Activated CD4-positive, alpha-beta T cell treated with anti-CD3 and anti-CD28 coated beads, Interleukin-2, Interleukin-6, amounts not matched to agents 100 ng/mL and 50 ng/mL, durations not matched to agents 16 hours and 8 hours (primary cell): ENCODE measurements at regions not wholly inside any gene's neighbourhood (a gene's known extent, or its start where the extent isn't known, plus 50 kb on each side); places are given as distances from the start of the nearest gene placed in this dataset.

ENCODE experiments used
- DNase-seq: peaks from one replicate; pipeline ENCODE4 v3.0.0-alpha.2; 2020

DNA sequence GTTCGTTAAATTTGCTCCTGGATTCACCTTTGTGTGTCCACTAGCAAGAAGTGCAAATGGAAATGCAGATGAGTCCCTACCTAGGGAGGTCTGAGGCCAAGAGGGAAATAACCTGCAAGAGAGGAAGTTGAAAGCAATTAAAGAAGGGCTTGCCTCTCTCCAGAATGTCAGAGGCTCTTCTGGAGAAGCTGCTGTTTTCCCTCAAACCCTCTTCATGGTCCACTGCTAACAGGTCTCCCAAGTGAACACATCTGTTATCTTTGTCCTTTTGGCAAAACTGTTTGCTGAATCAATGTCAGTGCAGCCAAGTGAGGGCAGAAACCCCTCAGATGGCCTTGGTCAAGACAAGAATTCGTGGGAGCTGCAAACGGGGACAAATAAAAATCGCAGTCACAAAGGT is 177.3 kb upstream of the PLXNA2 start:
- no peak for DNase-seq

DNA sequence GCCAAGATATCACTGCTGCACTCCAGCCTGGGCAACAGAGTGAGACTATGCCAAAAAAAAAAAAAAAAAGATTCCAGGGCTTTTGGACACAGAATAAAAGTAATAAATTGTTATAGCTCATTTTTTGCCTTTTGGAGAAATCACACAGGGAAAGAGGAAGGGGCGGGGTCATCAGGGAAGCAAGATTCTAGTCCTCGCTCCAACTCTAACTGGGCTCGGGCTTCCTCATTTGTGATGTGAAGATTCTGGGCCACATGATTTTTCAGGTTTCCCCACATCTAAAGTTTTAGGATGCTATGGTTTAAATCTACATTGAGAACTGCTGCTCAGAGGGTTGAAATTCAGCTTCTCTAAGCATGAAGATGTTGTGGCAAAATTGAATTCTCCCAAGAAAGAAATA is 179.3 kb upstream of the PLXNA2 start:
- no peak for DNase-seq

DNA sequence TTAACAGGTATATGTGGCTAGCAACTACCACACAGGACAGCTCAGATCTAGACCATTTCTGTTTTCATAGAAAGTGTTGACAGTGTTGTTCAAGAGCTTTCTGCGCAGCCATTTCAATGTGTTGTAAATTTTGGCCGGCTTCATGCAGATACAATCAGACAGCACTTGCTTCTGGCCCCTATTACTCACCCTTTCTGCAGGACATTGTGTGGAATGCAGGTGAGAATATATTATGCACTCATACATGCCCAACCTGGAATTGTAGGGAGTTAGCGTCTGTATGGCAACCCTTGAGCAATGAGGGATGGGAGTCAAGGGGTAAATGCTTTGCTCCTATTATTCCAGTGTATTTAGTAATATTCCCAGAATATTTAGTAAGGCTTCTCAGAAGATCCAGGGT is 180.9 kb upstream of the PLXNA2 start:
- DNase-seq = no peak

DNA sequence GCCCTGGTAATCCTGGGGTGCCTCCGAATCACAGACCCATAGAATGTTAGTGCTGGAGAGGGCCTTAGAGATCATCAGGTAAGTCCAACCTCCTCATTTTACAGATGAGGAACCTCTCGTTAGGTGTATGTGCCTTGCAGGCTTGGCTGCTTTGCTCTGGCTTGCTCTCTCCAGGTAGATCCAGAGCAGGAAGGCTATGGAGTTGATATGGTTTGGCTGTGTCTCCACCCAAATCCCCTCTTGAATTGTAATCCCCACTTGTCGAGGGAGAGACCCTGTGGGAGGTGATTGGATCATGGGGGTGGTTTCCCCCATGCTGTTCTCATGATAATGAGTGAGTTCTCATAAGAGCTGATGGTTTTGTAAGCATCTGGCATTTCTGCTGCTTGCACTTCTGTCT is 186.0 kb upstream of the PLXNA2 start:
- DNase-seq = no peak

DNA sequence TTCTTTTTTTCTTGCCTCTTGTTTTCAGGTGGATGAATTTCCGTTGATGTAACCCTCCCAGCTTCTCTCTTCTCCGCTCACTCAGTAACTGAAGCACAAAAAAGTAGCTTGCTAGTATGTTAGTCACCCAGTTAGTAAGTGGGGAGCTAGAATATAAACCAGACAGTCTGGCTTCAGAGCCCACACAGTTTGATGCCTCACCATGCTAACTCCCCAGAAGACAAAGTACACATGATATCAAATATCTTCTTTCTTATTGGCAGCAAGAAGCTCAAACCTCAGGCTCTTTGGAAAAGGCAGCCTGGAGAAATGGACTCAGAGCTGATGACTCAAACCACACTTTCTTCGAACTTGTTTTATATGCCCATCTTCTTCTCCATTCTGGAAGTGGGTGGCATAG is 187.5 kb upstream of the PLXNA2 start:
- no peak for DNase-seq

DNA sequence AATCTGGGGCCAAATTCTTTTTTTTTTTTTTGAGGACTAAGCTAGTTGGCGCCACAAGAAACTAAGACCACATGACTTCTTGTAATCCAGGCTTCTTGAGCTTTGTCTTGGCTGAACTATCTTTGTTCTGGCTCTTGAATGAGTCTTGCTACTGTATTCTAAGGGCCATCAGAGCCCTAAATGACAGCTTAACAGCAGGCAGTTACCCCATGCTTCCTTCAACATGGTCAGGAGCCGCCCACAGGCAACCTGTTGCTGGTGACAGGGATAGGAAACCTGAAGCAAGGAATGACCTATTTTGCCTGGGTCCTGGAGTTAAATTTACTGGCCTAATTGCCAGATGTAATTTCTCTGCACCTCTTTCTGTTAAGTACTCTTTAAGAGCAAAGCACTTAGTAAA is 188.2 kb upstream of the PLXNA2 start:
- no peak for DNase-seq

DNA sequence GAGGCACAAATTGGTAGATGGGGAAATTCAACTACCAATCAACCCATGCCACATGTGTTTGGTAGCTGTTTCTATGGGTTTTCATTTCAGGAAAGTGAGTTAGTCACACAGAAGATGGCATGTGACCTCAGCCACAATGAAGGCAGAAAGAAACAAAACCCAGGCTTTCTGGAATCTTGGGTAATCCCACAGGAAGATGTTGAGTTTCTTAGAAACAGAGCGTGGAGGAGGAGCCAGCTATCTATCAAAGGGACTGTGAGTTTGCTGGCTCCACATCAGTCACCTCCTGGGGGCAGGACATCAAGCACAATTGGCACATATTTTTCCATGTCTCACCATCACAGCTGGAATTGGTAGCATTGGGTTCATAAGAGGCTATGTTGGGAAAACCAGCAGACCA is 188.9 kb upstream of the PLXNA2 start:
- DNase-seq = no peak

DNA sequence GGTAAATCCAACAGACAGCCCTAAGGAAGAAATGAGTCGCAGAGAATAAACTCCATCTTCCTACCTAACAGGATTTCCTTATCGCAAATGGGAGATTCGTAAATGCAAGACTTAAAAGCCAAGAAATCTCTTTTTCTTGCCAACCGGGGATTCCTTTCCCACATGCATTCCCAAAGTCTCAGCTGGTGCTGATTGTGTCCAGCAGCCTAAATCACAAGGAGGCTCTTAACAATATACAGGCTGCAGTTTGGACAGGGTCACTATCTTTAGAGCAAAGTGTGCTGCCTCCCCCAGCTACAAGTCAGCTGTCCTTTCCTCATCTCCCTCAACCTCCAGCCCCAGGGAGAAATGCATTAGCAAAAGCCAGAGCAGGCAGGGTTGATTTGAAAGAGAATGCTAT is 189.8 kb upstream of the PLXNA2 start:
- DNase-seq = no peak

DNA sequence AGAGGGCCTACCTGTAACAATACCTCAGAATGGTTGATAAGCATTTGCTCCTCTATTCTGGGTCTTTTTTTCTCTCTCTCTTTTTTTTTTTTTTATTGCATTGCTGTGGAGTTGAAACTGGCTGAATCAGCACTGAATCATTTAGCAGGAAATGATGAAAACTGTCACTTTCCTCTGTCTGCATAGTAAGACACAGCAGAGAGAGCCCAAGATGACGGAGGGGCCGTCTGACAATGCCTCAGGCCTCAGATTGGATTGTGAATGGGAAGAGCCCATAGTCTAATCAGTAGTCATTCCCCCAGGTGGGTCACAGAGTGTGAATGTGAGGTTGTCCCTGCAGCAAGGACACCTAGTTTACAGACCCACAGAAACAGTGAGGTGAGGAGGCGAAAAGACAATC is 193.2 kb upstream of the PLXNA2 start:
- DNase-seq = peak; percentile 28

DNA sequence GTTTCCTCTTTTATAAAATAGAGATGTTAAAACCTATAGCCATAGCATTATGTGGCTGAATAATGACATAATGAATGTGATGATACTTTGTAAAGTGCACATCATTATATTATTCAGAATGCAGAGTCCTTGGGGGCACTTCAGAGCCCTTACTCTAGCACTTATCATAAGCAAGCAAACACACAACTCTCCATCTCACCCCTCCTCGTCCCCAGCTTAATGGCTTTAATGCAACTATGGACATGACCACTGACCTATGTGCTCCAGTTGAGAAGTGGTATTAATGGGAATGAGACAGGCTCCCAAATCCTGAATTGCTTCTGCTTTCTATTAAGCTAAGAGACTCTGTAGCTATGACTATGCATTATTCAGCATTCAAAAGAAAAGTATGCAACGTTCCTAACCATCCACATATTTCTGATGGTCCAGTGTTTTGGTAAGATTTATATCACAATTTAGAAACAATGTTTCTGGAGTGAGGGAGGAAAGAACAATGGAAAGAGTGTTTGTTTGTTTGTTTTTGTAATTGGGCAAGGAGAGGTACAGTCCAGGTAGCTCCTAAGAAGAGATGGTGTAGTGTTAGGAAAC is 194.0 kb upstream of the PLXNA2 start:
- DNase-seq = no peak

DNA sequence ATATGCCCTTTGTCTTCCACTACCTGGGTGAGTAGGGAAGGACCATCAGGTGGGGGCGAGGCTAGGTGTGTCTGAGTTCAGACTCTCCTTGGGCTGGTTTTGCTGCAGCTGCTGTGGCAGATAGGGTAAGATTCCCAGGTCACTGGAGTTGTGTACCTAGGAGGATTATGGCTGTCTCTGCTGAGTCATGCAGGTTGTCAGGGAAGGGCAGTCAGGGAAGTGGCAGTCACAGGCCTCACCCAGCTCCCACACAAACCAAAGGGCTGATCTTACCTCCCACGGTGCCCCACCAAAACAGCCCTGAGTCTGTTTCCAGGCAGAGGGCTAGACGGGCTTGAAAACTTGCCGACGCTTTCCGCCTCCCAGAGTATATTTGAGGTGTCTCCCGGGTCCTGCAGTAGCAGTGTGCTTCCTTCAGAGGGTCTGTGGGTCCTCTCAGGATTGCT is 201.6 kb upstream of the PLXNA2 start:
- no peak for DNase-seq

DNA sequence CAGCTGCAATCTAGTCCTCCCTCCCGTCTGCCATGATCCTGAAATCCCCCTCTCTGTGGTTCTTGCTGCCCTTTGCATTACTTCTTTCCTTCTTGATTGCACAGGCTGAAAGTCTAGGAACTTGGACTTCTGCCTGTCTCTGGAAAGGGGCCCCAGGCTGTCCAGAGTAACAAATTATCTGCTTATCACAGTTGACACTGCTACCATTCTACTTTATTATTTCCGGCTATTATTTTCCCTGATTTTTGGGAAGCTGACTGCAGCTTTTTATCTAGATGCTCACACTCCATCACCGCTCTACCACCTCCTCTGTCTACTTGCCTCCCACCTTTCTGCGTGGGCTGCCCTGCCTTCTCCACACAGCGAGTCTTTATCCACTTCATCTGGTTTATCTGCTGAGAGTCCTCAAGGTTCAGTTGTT is 202.1 kb upstream of the PLXNA2 start:
- no peak for DNase-seq

DNA sequence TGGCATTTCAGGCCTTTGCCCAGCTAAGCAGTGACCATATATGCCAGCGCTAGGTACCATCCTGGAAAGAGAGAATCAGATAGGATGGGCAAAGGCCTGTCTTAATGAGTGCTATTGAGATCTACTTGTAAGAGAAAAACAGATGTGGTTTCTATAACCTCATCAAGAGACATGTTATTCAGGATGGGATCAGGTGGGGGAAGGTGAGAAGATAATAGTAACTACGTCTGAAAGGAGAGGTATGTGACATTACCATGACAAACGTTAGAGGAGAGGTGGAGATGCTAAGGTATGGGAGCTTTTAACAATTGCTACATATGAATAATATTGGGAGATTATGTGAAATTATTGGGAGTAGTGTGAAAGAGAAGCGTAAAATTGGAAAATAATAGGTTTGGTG is 204.2 kb upstream of the PLXNA2 start:
- DNase-seq = no peak

DNA sequence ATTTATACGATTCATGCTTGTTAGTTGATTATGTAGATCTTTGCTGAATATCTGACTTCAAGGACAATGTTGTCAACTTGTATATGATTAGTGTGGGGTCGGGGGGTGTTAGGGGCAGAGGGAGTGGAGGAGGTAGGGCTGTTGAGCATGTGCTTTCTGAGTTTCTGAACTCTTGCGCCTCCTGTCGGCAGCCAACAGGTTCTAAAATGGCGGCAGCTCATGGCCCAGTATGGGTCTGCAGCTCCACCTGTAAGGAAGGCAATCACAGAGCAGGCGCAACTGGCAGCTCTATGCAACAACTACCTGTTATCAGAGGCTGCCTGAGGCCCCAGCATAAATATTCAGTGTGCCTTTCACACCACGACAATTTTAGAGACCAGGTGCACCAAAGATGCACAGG is 205.8 kb upstream of the PLXNA2 start:
- no peak for DNase-seq

DNA sequence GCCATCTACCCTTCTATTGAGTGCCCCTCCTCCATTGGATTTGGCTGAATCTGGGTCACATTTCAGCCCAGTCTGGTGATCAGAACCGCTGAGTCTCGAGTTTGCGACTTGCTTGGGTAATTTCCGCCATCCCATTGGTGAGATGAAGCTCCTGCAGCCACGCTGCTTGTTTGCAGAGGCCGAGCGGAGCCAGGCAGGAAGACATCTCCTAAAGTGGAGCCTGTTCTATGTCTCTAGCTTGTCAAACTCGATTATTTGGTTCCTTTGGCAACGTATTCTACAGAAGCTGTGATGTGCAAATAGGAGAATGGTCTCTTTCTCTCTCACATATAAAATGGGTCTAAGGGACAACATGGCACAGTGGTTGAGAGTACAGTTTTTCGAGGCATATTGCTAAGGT is 206.8 kb upstream of the PLXNA2 start:
- DNase-seq = no peak

DNA sequence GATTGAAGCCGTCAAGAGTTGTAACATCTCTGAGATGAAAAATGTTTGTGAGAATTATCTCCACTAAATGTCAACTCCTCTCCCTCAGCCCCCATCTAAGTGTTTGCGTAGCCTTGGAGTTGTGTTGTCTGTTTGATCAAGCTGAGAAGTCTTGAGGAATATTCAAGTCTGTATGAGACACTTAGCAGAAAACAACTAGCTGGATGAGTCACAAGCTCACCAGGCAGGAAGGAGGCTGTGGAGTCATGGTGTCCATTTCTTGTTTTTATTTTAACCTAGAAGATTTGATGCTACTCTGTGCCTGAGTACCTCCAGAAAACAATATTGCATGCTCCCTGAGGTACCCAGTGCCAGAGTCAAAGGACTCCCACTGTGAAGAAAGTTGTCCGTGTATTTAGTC is 211.6 kb upstream of the PLXNA2 start:
- DNase-seq = no peak

DNA sequence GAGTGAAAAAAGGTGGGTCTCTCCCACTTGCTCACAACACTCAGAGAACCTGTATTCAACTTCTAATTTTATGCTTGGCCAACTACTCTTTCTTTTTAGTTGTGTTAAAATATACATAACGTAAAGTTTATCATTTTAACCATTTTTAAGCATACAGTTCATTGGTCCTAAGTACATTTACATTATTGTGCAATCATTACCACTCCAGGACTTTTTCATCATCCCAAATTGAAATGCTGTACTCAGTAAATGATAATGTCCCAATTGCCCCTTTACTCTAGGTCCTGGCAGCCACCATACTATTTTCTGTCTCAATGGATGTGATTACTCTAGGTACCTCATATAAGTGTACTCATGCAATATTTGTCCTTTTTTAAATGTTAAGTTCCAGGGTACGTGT is 212.3 kb upstream of the PLXNA2 start:
- DNase-seq = no peak

DNA sequence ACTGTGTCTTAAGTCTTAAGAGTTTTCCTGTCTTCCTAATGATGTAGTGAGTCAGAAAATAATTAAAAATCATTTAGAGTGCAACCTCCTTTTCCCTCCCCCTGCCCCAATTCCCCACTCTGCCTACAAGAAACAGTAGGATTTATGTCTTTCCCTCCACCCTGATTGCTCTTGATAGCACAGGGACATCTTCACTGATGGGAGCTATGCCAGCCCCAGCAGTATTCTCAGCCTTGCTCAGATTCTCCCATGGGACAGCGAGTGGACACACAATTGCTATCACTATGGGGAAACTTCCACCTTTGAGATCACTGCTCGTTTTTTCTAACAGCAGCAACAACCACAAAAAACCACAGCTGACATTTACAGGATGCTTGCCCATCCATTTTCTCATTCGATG is 216.6 kb upstream of the PLXNA2 start:
- DNase-seq = no peak

DNA sequence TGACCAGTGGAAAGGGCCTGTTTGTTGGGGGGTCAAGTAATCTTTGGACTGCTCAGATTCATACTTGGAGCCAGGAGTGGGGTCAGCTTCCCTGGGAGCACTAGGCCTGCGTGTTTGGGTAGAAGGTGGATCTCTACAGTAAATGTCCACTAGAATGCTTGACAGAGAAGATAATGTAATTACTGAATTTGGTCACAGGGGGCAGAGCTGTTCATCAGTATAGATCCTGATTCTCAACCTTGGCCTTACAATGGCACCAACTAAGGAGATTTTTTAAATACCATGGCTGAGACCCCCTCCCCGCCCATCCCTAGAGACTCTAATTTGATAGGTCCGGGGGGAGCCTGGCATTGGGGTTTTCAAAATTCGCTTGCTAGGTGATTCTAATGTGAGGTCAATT is 217.5 kb upstream of the PLXNA2 start:
- DNase-seq = peak; percentile 3

DNA sequence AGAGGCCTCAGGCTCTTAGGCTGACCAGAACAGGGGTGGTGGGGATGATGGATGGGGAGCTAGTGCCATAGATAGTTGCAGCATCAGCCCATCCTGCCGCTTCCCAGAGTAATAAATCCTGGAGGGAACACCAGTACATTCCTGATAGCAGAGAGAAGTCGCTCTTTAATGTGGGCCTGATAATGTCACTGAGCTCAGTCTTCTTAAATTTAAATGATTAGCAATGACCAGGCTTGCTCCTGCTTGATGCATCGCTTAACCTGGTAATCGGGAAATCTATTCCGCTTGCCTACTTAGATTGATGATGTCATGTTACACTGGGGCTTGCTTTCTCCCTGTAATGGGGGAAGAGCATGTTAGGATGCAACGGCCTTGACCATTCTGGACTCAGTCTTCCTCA is 218.6 kb upstream of the PLXNA2 start:
- no peak for DNase-seq

DNA sequence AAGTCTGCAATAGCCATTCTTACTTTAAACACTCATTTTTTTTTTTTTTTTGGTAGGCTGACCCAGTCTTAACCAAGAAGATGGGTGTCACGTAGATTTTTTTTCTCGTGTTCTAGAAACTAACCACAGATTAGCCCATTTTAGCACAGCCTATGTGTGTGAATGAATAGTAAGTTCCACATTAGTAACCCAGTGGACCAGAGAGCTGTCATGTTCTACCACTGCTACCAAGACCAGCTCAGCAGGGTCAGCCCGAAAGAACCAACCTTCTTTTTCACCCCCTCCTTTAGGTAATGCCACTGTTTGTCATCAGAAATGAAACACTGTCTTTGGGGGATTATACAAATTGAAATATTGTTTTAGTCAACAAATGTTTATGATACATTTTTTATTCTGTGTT is 221.1 kb upstream of the PLXNA2 start:
- DNase-seq = no peak

DNA sequence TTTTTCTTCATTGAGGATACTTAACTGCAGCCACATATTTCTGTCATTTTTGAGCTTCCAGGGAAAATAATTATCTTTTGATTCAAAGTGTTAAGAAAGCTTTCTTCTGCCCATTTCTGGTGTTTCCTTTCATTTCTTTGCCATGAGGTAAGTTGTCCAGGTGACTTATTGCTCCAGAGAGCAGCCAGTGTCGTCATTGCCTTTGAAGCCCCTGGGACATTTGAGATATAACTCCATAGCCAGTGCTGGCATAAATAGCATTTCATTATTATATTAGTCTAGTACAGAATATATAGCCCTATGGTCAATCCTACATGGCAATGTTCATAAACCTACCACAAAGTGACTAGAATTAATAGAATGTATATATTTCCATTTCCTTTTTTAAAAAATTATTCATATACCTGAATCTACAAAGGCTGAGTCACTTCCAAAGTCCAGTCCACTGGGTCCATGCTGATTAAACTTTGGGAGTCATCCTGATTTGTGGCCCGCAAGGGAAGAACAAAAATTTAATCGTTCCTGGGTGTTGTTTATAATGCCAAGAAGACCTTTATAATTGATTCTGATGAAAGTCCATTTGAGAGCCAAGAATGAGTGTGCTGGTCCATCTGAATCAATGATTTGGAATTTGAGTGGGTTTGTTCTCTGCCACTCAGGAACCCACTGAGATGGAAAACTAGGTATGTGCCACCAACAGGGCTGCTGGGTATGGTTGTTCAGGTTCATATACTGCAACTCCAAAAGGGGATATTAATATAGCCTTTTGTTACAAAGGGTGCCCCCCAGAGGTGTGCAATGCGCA is 221.8 kb upstream of the PLXNA2 start:
- no peak for DNase-seq

DNA sequence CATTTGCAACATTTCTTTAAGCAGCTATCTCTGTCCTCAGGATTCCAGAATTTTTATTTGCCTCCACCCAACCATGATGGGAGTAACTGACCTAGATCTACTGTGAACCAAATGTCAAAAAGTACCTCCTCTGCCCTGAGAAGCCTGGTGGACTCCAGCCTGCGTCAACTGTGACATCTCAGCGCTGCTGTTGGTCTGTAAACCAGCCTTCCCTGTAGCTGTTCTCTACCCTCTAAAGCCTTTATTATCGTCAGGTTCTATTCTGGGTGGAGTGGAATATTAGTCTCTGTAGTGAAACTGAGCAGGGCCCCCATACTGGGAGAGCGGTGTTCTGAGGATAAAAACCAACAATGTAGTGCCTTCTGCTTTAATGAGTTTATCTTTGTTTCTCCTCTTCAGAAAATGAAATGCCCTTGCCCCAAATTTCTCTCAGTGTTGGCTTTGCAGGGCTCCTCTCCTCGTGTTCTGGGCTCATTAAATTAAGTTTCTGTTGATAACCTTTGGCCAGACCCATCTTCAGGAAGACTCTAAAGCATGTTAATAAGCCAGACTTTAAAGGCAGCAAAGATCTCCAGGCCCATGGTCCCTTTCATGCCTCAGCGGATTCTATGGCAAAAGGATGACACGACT is 223.1 kb upstream of the PLXNA2 start:
- no peak for DNase-seq

DNA sequence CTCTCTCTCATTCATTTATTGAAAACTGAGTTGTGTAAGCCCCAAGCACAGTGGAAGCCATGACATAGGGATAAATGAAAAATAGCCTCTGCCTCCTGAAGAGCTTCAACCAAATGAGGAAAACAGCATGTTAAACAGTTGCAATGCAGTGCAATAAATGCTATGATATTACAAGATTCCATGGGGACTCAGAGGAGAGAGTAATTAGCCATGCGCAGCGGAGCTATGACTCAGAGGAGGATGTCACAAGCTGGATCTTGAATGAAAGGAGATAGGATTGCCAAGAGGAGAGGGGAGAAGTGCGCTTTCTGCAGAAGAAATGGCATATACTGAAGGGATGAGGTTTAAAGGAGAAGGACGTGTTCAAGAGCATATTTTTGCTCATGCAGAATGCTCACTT is 231.3 kb upstream of the PLXNA2 start:
- DNase-seq = no peak
